HG03045 (cell line): ENCODE measurements at regions not wholly inside any gene's neighbourhood (a gene's known extent, or its start where the extent isn't known, plus 50 kb on each side); places are given as distances from the start of the nearest gene placed in this dataset.
"Not testable (repeated sequence)": the region's sequence is repeated elsewhere in the genome, so short reads cannot be mapped to it uniquely, and the experiment has no call there.

Experiments
- ATAC-seq: cut with Tn5 transposase; IDR thresholded peaks from one replicate; pipeline ENCODE4 v1.9.1; 2021; ENCODE audit warnings: mild to moderate bottlenecking, moderate library complexity; ENCODE audit not compliant: unreplicated experiment

- no peak for ATAC-seq
These were observed 176.6 kb downstream of the JCAD start for GRCh38 chr10:29882766-29883165.

- no peak for ATAC-seq
These were observed 177.6 kb downstream of the JCAD start for GRCh38 chr10:29881811-29882210.

- no peak for ATAC-seq
These were observed 178.0 kb downstream of the JCAD start for GRCh38 chr10:29881336-29881771.

- no peak for ATAC-seq
These were observed 178.5 kb downstream of the JCAD start for GRCh38 chr10:29880856-29881255.

- ATAC-seq = no peak
These were observed 179.5 kb downstream of the JCAD start for GRCh38 chr10:29879862-29880261.

GRCh38 chr10:29878492-29878891, 180.9 kb downstream of the JCAD start:
- no peak for ATAC-seq

GRCh38 chr10:29877793-29878491, 181.4 kb downstream of the JCAD start:
- no peak for ATAC-seq

GRCh38 chr10:29876008-29876555, 183.3 kb downstream of the JCAD start:
- ATAC-seq = no peak

GRCh38 chr10:29874606-29875269, 184.6 kb downstream of the JCAD start:
- no peak for ATAC-seq

- ATAC-seq = no peak
These were observed 185.4 kb downstream of the JCAD start for GRCh38 chr10:29873941-29874484.

- no peak for ATAC-seq
These were observed 188.8 kb downstream of the JCAD start for GRCh38 chr10:29870522-29871044.

GRCh38 chr10:29869593-29869992, 189.8 kb downstream of the JCAD start:
- no peak for ATAC-seq

- no peak for ATAC-seq
These were observed 193.0 kb downstream of the JCAD start for GRCh38 chr10:29866356-29866755.

GRCh38 chr10:29865700-29866355, 193.6 kb downstream of the JCAD start:
- ATAC-seq = no peak

- no peak for ATAC-seq
These were observed 196.3 kb downstream of the JCAD start for GRCh38 chr10:29862923-29863614.

GRCh38 chr10:29861811-29862505, 197.4 kb downstream of the JCAD start:
- no peak for ATAC-seq

GRCh38 chr10:29861231-29861630, 198.2 kb downstream of the JCAD start:
- not testable (repeated sequence) for ATAC-seq

- ATAC-seq = no peak
These were observed 199.2 kb downstream of the JCAD start for GRCh38 chr10:29860166-29860565.

GRCh38 chr10:29859521-29860130, 199.8 kb downstream of the JCAD start:
- no peak for ATAC-seq
